SK-N-SH treated with all-trans-retinoic acid at 6 μM for 48 hours (cell line): ENCODE measurements at regions not wholly inside any gene's neighbourhood (a gene's known extent, or its start where the extent isn't known, plus 50 kb on each side); places are given as distances from the start of the nearest gene placed in this dataset.

Experiments
- ATAC-seq: fragments of 200-7000 bp; cut with Tn5 transposase; 3 replicates; pipeline ENCODE4 v1.9.1; 2020; ENCODE audit warnings: mild to moderate bottlenecking, moderate library complexity
- ARNTL ChIP-seq: fragments of 450-650 bp; formaldehyde crosslinking; IDR thresholded peaks from 2 replicates; pipeline ENCODE4 v1.5.0; 2020; ENCODE audit warnings: low read depth, mild to moderate bottlenecking, moderate library complexity, borderline replicate concordance
- BACH2 ChIP-seq: fragments of 250-450 bp; sonication (Bioruptor Pico); IDR thresholded peaks from 2 replicates; pipeline ENCODE4 v1.9.0; 2021; ENCODE audit warnings: mild to moderate bottlenecking, borderline replicate concordance
- CSDC2 ChIP-seq: fragments of 250-450 bp; sonication (Bioruptor Pico); IDR thresholded peaks from 2 replicates; pipeline ENCODE4 v1.5.0; 2020; ENCODE audit warnings: mild to moderate bottlenecking, moderate library complexity
- ESRRG ChIP-seq: fragments of 250-450 bp; sonication (Bioruptor Pico); IDR thresholded peaks from 2 replicates; pipeline ENCODE4 v1.6.1; 2021; ENCODE audit warnings: mild to moderate bottlenecking
- GLIS3 ChIP-seq: fragments of 250-450 bp; sonication (Bioruptor Pico); IDR thresholded peaks from 2 replicates; pipeline ENCODE4 v1.5.0; 2020; ENCODE audit warnings: mild to moderate bottlenecking, moderate library complexity
- ISL1 ChIP-seq: fragments of 250-450 bp; sonication (Bioruptor Pico); IDR thresholded peaks from 2 replicates; pipeline ENCODE4 v2.1.2; 2022; ENCODE audit warnings: mild to moderate bottlenecking, moderate library complexity
- RARB ChIP-seq: fragments of 250-450 bp; sonication (Bioruptor Pico); IDR thresholded peaks from 2 replicates; pipeline ENCODE4 v1.8.0; 2021; ENCODE audit warnings: mild to moderate bottlenecking, moderate library complexity
- SNAI2 ChIP-seq: fragments of 250-450 bp; sonication (Bioruptor Pico); IDR thresholded peaks from 2 replicates; pipeline ENCODE4 v1.5.0; 2020; ENCODE audit warnings: mild to moderate bottlenecking, moderate library complexity
- TCF4 ChIP-seq: fragments of 250-450 bp; sonication (Bioruptor Pico); IDR thresholded peaks from 2 replicates; pipeline ENCODE4 v1.8.0; 2021; ENCODE audit warnings: mild to moderate bottlenecking, moderate library complexity, borderline replicate concordance
- TOX ChIP-seq: fragments of 250-450 bp; sonication (Bioruptor Pico); IDR thresholded peaks from 2 replicates; pipeline ENCODE4 v1.8.0; 2021; ENCODE audit warnings: mild to moderate bottlenecking, moderate library complexity, borderline replicate concordance
- ZNF70 ChIP-seq: fragments of 450-650 bp; formaldehyde crosslinking; IDR thresholded peaks from 2 replicates; pipeline ENCODE4 v1.5.0; 2020; ENCODE audit warnings: mild to moderate bottlenecking, moderate library complexity
- TF ChIP-seq, protein P1 (sequence below): fragments of 250-450 bp; sonication (Bioruptor Pico); IDR thresholded peaks from 2 replicates; pipeline ENCODE4 v1.5.0; 2020; ENCODE audit warnings: mild to moderate bottlenecking, moderate library complexity
- TF ChIP-seq, protein P2 (sequence below): fragments of 250-450 bp; sonication (Bioruptor Pico); IDR thresholded peaks from 2 replicates; pipeline ENCODE4 v1.8.0; 2020; ENCODE audit warnings: mild to moderate bottlenecking, moderate library complexity, borderline replicate concordance
- TF ChIP-seq, protein P3 (sequence below): fragments of 250-450 bp; sonication (Bioruptor Pico); IDR thresholded peaks from 2 replicates; pipeline ENCODE4 v1.8.0; 2021; ENCODE audit warnings: low read depth, mild to moderate bottlenecking, moderate library complexity, borderline replicate concordance
- TF ChIP-seq, protein P4 (sequence below): fragments of 250-450 bp; sonication (Bioruptor Pico); IDR thresholded peaks from 2 replicates; pipeline ENCODE4 v1.5.1; 2020; ENCODE audit warnings: low read depth, mild to moderate bottlenecking, moderate library complexity
- TF ChIP-seq, protein P5 (sequence below): fragments of 250-450 bp; sonication (Bioruptor Pico); IDR thresholded peaks from 2 replicates; pipeline ENCODE4 v1.5.1; 2021; ENCODE audit warnings: mild to moderate bottlenecking, moderate library complexity

DNA sequence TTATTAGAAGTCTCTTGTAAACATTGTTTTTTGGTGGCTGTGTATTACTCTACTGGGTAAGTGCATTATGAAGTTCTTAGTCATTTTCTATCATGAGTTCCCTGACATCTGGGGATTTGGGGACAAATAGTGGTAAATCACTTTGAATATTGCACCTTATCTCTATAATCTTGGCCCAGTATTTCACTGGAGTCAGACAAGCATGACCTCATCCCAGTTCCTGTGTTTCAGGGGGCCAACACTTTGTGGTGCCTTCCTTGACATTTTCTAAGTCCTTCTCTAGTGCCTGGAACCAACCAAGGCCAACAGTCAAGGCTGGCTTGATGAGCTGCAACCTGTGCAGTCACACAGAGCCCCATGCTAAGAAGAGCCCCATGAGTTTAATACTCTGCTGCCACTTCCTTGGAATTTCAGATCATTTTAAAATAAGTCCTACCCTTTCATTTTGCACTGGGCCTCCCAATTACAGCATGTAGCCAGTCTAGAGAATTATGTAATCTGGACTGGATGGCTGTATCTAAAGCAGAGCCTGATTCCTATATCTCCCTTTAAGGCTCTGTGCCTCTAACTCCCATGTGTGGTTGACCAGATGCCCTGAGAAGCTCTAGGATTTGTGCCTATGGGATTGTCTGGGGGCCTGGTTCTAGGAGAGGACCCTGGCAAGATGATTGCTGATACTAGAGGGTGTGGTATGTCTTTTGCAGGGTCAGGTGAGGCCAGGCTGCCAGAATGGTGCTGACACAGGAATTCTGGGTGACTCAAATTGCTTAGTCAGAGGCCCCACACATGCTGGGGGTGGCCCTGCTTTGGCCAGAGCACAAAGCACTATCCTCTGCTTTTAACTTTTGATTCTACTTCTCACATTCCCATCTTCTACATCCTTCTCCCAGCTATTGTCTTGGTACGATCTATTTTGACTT lies 319.6 kb upstream of the TBC1D5 start:
- TF ChIP-seq SNAI2 (CRISPR knock-in tag) (no peak), TOX (CRISPR knock-in tag) (no peak)
- TF ChIP-seq, protein P1, sequence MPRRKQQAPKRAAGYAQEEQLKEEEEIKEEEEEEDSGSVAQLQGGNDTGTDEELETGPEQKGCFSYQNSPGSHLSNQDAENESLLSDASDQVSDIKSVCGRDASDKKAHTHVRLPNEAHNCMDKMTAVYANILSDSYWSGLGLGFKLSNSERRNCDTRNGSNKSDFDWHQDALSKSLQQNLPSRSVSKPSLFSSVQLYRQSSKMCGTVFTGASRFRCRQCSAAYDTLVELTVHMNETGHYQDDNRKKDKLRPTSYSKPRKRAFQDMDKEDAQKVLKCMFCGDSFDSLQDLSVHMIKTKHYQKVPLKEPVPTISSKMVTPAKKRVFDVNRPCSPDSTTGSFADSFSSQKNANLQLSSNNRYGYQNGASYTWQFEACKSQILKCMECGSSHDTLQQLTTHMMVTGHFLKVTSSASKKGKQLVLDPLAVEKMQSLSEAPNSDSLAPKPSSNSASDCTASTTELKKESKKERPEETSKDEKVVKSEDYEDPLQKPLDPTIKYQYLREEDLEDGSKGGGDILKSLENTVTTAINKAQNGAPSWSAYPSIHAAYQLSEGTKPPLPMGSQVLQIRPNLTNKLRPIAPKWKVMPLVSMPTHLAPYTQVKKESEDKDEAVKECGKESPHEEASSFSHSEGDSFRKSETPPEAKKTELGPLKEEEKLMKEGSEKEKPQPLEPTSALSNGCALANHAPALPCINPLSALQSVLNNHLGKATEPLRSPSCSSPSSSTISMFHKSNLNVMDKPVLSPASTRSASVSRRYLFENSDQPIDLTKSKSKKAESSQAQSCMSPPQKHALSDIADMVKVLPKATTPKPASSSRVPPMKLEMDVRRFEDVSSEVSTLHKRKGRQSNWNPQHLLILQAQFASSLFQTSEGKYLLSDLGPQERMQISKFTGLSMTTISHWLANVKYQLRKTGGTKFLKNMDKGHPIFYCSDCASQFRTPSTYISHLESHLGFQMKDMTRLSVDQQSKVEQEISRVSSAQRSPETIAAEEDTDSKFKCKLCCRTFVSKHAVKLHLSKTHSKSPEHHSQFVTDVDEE: no peak
- TF ChIP-seq, protein P2, sequence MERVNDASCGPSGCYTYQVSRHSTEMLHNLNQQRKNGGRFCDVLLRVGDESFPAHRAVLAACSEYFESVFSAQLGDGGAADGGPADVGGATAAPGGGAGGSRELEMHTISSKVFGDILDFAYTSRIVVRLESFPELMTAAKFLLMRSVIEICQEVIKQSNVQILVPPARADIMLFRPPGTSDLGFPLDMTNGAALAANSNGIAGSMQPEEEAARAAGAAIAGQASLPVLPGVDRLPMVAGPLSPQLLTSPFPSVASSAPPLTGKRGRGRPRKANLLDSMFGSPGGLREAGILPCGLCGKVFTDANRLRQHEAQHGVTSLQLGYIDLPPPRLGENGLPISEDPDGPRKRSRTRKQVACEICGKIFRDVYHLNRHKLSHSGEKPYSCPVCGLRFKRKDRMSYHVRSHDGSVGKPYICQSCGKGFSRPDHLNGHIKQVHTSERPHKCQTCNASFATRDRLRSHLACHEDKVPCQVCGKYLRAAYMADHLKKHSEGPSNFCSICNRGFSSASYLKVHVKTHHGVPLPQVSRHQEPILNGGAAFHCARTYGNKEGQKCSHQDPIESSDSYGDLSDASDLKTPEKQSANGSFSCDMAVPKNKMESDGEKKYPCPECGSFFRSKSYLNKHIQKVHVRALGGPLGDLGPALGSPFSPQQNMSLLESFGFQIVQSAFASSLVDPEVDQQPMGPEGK: no peak
- ATAC-seq: peak; percentile 53; the same call in 2 of the 3 replicates

DNA sequence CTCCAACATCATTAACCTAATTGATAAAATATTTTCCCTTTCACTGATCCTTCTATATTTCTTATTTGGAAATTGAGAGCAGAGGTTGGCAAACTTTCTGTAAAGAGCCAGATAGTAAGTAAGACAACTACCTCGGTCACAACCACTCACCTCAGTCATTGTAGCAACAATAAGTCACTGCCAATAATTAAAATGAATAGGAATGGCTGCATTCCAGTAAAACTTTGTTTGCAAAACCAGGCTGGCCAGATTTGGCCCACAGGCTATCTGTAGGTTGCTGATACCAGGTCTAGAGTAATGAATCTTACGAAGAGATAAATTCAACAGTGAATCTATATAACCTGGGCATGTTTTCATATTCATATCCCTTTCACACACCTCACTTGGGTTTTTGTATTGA lies 316.2 kb upstream of the TBC1D5 start:
- ATAC-seq: no peak
- TF ChIP-seq ZNF70 (CRISPR knock-in tag) (no peak), TOX (CRISPR knock-in tag) (no peak), RARB (no peak), GLIS3 (no peak), ESRRG (no peak), CSDC2 (CRISPR knock-in tag) (no peak), SNAI2 (CRISPR knock-in tag) (no peak), TCF4 (CRISPR knock-in tag) (no peak), BACH2 (CRISPR knock-in tag) (no peak), ARNTL (CRISPR knock-in tag) (no peak)

DNA sequence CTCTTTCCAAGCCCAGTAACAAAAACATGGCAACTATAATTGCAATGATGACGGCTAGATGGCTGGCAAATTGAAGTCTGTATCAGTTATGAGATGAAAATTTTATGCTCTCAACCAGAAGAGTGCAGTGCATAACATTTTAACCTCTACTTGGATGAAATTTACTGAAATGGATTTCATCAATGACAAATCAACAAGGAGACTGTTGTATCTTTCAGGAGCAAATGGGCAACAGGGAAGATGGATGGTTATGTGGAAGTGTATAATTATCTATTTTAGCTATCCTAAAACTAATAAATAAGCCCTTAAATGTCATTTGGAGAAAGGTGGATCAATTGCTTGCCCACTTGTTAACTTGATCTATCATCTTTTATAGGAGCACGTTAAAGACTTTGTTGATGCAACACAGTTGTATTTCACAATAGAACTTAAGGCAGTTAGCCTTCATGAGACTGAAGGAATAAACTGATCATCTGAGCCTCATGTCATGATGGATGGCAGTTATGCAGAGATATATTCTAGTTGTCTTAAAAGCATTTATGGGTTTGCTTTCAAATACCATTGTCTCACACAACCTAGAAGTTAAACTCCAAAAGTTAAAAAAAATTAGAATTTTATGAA lies 315.1 kb upstream of the TBC1D5 start:
- ATAC-seq: no peak
- no peak for TF ChIP-seq ZNF70 (CRISPR knock-in tag)
- TF ChIP-seq, protein P3, sequence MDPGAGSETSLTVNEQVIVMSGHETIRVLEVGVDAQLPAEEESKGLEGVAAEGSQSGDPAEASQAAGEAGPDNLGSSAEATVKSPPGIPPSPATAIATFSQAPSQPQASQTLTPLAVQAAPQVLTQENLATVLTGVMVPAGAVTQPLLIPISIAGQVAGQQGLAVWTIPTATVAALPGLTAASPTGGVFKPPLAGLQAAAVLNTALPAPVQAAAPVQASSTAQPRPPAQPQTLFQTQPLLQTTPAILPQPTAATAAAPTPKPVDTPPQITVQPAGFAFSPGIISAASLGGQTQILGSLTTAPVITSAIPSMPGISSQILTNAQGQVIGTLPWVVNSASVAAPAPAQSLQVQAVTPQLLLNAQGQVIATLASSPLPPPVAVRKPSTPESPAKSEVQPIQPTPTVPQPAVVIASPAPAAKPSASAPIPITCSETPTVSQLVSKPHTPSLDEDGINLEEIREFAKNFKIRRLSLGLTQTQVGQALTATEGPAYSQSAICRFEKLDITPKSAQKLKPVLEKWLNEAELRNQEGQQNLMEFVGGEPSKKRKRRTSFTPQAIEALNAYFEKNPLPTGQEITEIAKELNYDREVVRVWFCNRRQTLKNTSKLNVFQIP: no peak
- TF ChIP-seq, protein P1: no peak
- TF ChIP-seq CSDC2 (CRISPR knock-in tag): no peak
- TF ChIP-seq, protein P4, sequence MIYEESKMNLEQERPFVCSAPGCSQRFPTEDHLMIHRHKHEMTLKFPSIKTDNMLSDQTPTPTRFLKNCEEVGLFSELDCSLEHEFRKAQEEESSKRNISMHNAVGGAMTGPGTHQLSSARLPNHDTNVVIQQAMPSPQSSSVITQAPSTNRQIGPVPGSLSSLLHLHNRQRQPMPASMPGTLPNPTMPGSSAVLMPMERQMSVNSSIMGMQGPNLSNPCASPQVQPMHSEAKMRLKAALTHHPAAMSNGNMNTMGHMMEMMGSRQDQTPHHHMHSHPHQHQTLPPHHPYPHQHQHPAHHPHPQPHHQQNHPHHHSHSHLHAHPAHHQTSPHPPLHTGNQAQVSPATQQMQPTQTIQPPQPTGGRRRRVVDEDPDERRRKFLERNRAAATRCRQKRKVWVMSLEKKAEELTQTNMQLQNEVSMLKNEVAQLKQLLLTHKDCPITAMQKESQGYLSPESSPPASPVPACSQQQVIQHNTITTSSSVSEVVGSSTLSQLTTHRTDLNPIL (CRISPR knock-in tag): no peak
- no peak for TF ChIP-seq ARNTL (CRISPR knock-in tag)
- TF ChIP-seq, protein P5, sequence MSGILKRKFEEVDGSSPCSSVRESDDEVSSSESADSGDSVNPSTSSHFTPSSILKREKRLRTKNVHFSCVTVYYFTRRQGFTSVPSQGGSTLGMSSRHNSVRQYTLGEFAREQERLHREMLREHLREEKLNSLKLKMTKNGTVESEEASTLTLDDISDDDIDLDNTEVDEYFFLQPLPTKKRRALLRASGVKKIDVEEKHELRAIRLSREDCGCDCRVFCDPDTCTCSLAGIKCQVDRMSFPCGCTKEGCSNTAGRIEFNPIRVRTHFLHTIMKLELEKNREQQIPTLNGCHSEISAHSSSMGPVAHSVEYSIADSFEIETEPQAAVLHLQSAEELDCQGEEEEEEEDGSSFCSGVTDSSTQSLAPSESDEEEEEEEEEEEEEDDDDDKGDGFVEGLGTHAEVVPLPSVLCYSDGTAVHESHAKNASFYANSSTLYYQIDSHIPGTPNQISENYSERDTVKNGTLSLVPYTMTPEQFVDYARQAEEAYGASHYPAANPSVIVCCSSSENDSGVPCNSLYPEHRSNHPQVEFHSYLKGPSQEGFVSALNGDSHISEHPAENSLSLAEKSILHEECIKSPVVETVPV (CRISPR knock-in tag): no peak
- no peak for TF ChIP-seq ISL1 (CRISPR knock-in tag)
- TF ChIP-seq, protein P2: no peak
- TF ChIP-seq, all 23 proteins: peak for 0
